Ovary (tissue), 7 donors: ENCODE measurements at regions not wholly inside any gene's neighbourhood (a gene's known extent, or its start where the extent isn't known, plus 50 kb on each side); places are given as distances from the start of the nearest gene placed in this dataset.

Experiments used
- DNase-seq, 5 donors: peaks; one replicate each; pipeline ENCODE4 v3.0.0-alpha.2; 2019 to 2020
- H3K27ac ChIP-seq, 2 donors: fragments of 200-600 bp; one replicate each; pipeline versions ENCODE4 v1.5.1 to v1.8.0; 2019 to 2022
- H3K27me3 ChIP-seq: fragments of 200-600 bp; one replicate; pipeline ENCODE4 v1.8.0; 2022
- H3K36me3 ChIP-seq: fragments of 200-600 bp; sonication (generic); one replicate; pipeline ENCODE4 v1.5.1; 2019
- H3K4me1 ChIP-seq: one replicate; pipeline ENCODE4 v1.8.1; 2013; ENCODE audit warnings: mild to moderate bottlenecking, moderate library complexity; ENCODE audit not compliant: insufficient read depth
- H3K4me3 ChIP-seq: fragments of 200-600 bp; sonication (generic); one replicate; pipeline ENCODE4 v1.5.1; 2017
- H3K9me3 ChIP-seq, 2 donors: fragments of 200-600 bp in 1 of 2; sonication (generic) in 1 of 2; one replicate each; pipeline versions ENCODE4 v1.5.1 to v1.8.1; 2013 to 2019; ENCODE audit warnings: mild to moderate bottlenecking in 1 of 2, moderate library complexity in 1 of 2
- EP300 ChIP-seq: sonication (generic); formaldehyde crosslinking; IDR thresholded peaks from one replicate; pipeline ENCODE4 v1.6.1; 2017; ENCODE audit warnings: antibody characterized with exemption
- POLR2A ChIP-seq: fragments of 450-650 bp; IDR thresholded peaks from one replicate; pipeline ENCODE4 v1.6.1; 2017; ENCODE audit warnings: antibody characterized with exemption, mild to moderate bottlenecking, moderate library complexity
- WGBS, 3 donors: extraction: QIAGEN DNeasy Blood & Tissue Kit in 1 of 3; methylation state at CpG; one replicate each; pipeline versions ENCODE4 v1.1.5 to v1.1.7; 2013 to 2017; 5-methylcytosine and 5-hydroxymethylcytosine counted together
- intact Hi-C, 4 donors: fragments of 100-400 bp; cut with DNase I; formaldehyde crosslinking; loops; one replicate each; pipeline versions ENCODE4 v1.11.0 to v1.15.1; 2022 to 2023
- TF ChIP-seq, protein P1 (sequence below), 3 donors: fragments of 450-650 bp in 2 of 3; fragments of 200-600 bp in 1 of 3; IDR thresholded peaks; one replicate each; pipeline versions ENCODE4 v1.5.1 to v1.8.0; 2016 to 2022; ENCODE audit warnings: antibody characterized with exemption in 3 of 3, mild to moderate bottlenecking in 1 of 3
- donor health status: DM: no; HTN: no; CAD: no; lungs with moderate emphysema.
- donor health status: DM: no; HTN: no; CAD: no.
- donor health status: Bipolar disorder and iron deficiency.
- donor health status: DM: no; HTN: no; CAD: no.
- donor health status: DM: yes; HTN: yes; CAD: no.

DNA sequence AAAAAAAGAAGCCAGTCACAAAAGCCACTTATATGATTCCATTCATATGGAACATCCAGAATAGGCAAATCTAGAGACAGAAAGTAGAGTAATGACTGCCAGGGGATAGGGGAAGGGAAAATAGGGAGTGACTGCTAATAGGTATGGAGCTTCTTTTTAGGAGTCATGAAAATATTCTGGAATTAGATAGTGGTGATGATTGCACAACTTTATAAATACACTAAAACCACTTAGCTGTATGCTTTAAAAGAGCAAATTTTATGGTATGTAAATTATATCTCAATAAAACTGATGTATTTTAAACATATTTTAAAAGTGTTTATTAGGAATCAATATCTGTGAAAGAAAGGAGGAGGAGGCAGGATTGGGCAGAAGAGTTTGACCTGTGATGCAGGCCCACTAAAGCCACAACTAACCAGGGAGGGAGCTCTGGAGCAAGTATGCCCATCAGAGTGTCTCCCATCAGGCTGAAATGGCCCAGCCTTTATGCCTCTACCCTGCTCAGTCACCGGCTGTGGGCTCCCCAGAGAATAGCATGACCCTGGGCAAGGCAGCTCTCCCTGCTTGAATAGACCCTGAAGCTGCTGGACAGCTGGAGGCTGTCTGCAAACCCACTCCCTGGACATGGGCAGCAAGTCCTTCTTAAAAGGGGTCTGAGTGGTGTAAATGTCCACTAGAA is 96.0 kb upstream of the SLC44A1 start:
- H3K4me1 ChIP-seq: no peaks in the 10 kb centered on the region
- H3K27me3 ChIP-seq: no peaks in the 10 kb centered on the region
- H3K9me3 ChIP-seq: no peaks in the 10 kb centered on the region
- H3K4me3 ChIP-seq: no peak overlapping the region
- no peaks in the 10 kb centered on the region for H3K36me3 ChIP-seq
- DNase-seq: no peak
- TF ChIP-seq, protein P1, sequence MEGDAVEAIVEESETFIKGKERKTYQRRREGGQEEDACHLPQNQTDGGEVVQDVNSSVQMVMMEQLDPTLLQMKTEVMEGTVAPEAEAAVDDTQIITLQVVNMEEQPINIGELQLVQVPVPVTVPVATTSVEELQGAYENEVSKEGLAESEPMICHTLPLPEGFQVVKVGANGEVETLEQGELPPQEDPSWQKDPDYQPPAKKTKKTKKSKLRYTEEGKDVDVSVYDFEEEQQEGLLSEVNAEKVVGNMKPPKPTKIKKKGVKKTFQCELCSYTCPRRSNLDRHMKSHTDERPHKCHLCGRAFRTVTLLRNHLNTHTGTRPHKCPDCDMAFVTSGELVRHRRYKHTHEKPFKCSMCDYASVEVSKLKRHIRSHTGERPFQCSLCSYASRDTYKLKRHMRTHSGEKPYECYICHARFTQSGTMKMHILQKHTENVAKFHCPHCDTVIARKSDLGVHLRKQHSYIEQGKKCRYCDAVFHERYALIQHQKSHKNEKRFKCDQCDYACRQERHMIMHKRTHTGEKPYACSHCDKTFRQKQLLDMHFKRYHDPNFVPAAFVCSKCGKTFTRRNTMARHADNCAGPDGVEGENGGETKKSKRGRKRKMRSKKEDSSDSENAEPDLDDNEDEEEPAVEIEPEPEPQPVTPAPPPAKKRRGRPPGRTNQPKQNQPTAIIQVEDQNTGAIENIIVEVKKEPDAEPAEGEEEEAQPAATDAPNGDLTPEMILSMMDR (IDR thresholded peaks at IDR 0.05): no peak
- TF ChIP-seq POLR2A: no peak
- no peak for TF ChIP-seq EP300
- 16 to 47% (median 45%) methylated on average over 1 of the region's 1 CpG for WGBS, 3 donors
- no peak overlapping the region for H3K27ac ChIP-seq
- intact Hi-C loops: loop anchor here in 1 of 4 donors (10.0 kb wide), 1 partner anchor 84 kb away; no protein-coding TSS in a partner anchor

DNA sequence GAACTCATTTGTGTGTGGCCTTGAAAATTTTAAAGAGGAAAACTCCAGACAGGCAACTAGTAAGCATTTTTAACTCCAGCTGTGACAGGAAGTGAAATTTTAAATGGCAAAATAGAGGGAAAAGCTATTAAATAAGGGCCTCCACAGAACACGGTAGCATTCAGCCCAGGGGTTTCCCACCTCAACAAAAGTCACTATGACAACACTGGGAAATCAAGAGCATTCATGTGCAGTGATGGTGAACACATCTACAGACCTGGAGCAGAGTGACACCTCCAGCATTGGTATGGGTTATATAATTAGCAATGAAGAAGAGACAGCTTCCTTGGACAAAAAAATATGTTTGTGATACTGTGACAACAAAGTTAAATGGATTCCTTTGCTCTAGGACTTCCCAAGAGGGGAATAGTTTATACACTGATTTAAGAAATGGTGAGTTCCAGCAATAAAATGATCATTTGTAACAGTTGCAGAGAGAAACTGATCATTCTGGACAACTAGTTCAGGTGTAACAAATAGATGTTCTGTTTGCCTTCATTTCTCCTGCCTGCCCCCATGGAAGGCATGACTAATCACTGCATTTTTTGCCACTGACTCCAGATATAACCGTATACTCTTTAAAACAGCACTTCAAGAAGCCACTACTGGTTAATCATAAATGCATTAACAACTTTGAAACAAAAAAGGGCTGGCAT is 93.3 kb upstream of the SLC44A1 start:
- H3K4me1 ChIP-seq: no peaks in the 10 kb centered on the region
- DNase-seq: no peak
- no peaks in the 10 kb centered on the region for H3K36me3 ChIP-seq
- no peaks in the 10 kb centered on the region for H3K27me3 ChIP-seq
- H3K9me3 ChIP-seq: no peaks in the 10 kb centered on the region
- no peak overlapping the region for H3K27ac ChIP-seq
- TF ChIP-seq EP300: no peak
- no peak for TF ChIP-seq POLR2A
- H3K4me3 ChIP-seq: no peak overlapping the region
- WGBS, 3 donors: 40 to 58% (median 53%) methylated on average over 2 of the region's 2 CpGs
- intact Hi-C loops: loop anchor here (10.0 kb wide), 5 partner anchors 176 to 286 kb away; partner anchors contain the start of gene ABCA1 (in 2 of the 4)

- no peaks in the 10 kb centered on the region for H3K27me3 ChIP-seq
- H3K36me3 ChIP-seq: no peaks in the 10 kb centered on the region
- H3K9me3 ChIP-seq: no peaks in the 10 kb centered on the region
- no peak overlapping the region for H3K27ac ChIP-seq
- TF ChIP-seq, protein P1 (IDR thresholded peaks at IDR 0.05): no peak
- TF ChIP-seq POLR2A: no peak
- no peak for TF ChIP-seq EP300
- 91 to 97% (median 95%) methylated on average over 3 of the region's 3 CpGs for WGBS, 3 donors
- DNase-seq: no peak
- H3K4me3 ChIP-seq: no peak overlapping the region
- H3K4me1 ChIP-seq: no peaks in the 10 kb centered on the region
- intact Hi-C loops: loop anchor here (10.0 kb wide), 5 partner anchors 177 to 287 kb away; partner anchors contain the start of gene ABCA1 (in 2 of the 4)
These were observed 92.8 kb upstream of the SLC44A1 start for GRCh38 chr9:105151686-105151995.

- Histone ChIP-seq H3K27me3 (no peaks in the 10 kb centered on the region), H3K4me1 (no peaks in the 10 kb centered on the region), H3K9me3 (no peaks in the 10 kb centered on the region), H3K27ac (no peak overlapping the region), H3K36me3 (no peaks in the 10 kb centered on the region), H3K4me3 (no peak overlapping the region)
- intact Hi-C loops: loop anchor here (5.0 to 10.0 kb wide), 6 partner anchors 180 to 292 kb away; partner anchors contain the start of gene ABCA1 (in 2 of the 4)
- 54 to 79% (median 77%) methylated on average over 2 of the region's 2 CpGs for WGBS, 3 donors
- DNase-seq: no peak
- TF ChIP-seq EP300 (no peak), POLR2A (no peak)
- TF ChIP-seq, protein P1 (IDR thresholded peaks at IDR 0.05): no peak
These were observed 89.7 kb upstream of the SLC44A1 start for GRCh38 chr9:105154723-105155191.
